Mucosa of gallbladder (tissue), 1 donor: ENCODE measurements at regions not wholly inside any gene's neighbourhood (a gene's known extent, or its start where the extent isn't known, plus 50 kb on each side); places are given as distances from the start of the nearest gene placed in this dataset.
"Not testable (repeated sequence)": the region's sequence is repeated elsewhere in the genome, so short reads cannot be mapped to it uniquely, and the experiment has no call there.

ENCODE experiments used
- DNase-seq: peaks from one replicate; pipeline ENCODE4 v3.0.0-alpha.2; 2020; ENCODE audit warnings: low spot score
- donor health status: DM: no; HTN: no; CAD: no.

DNA sequence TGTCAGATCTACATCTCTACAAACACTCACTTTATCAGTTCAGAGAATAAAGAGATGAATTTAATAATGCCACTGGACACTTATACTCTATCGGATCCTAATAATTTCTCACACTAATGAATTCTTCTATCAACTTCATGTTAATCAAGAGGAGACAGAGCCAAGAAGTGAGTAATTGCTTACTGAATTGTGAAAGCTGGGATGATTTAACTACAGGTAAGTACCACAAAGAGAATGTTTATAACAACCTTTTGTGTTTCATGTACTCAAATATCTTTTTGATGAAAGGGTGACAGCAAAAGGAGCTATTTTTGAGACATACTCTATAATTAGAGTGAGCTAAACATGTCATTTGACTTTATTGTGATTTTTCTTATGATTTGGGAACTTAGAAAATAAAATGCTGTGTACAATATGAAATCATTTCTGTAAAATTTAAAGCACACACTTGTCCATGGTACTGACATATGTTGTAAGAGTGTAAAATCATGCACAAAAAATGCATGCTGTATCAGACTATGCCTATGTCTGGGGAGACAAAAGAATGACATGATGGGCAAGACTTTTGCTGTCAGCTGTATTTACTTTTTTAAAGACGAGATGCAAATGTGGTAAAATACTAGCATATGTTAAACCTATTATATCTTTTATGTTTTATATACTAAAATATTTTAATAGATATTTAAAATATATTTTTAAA, 361.2 kb downstream of the CCER1 start:
- no peak for DNase-seq

DNA sequence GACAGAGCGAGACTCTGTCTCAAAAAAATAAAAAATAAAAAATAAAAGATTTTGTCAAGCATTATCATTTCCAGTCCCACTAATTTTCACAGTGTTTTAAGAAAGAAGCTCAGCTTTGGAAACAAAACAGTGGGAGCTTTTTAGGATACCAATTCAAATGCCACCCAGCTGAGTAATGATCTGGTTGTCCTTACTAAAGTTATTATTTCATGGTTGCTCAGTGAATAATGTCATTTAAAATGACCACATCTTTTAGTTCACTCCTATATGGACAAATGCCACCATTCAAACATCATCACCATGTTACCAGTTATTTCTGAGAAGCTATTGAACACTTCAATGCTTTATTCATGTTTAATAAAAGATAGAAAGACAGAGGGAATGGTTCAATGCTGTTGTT, 365.0 kb downstream of the CCER1 start:
- no peak for DNase-seq

DNA sequence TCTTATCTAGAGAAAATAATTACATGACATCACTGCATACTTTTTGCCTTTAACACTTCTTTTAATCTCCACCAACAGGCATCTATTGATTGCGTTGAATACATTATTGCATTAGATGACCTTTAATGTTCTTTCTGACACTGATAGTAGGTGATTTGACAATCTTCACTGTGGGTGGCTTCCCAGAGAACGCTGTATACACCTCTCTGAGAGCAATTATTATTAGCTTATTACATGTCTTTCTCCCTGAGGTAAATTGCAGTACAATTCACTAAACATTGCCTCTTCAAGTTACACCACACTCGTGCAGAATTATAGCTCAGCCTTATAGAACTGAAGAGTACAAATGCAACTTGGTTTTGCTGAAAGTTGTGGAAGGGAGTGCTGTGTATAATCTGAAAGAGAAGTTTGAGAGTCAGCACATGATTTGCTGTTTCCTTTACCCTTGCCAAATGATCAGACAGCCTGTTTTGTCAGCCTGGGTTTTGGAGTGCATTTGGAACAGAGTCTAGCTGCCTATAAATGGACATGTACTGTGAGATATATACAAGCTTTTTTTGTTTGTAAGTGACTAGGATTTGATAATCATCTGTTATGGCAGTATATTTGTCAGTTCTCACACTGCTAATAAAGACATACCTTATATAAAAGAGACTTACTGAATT, 369.2 kb downstream of the CCER1 start:
- no peak for DNase-seq

DNA sequence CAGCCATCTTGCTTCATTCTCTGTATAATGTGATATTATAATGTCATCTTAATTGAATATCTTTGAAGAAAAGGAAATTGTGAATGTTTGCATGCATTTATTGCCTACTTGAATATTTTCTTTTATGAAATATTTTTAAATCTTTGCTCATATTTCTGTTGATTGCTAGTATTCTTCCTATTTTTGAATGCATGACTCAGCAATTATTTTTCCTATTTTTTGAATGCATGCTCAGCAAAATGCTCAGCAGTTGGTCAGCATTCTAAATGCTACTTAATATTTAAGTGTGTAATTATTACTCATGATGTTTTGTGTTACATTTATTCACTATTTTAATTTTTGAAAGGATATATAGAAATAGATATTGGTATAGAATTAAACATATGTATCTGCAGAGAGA, 378.3 kb downstream of the CCER1 start:
- no peak for DNase-seq

DNA sequence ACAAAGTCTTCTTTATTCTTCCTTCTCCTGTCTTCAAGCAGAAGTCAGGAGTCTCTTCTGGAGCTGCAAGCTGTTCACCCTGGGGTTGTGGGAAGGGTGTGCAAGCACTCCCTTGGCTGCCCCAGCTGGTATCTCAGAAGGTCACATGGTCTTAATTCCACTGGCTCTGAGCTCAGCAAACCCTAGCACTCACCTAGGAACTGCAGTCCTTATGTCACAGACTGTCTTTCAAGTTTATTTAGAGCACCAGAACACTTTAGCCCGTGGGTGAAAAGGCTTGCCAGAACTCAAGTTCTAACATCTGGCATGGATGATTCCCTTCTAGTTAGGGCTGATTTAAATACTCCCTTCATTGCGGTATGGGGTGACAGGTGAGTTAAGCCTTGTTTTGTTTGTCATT, 379.0 kb downstream of the CCER1 start:
- no peak for DNase-seq

DNA sequence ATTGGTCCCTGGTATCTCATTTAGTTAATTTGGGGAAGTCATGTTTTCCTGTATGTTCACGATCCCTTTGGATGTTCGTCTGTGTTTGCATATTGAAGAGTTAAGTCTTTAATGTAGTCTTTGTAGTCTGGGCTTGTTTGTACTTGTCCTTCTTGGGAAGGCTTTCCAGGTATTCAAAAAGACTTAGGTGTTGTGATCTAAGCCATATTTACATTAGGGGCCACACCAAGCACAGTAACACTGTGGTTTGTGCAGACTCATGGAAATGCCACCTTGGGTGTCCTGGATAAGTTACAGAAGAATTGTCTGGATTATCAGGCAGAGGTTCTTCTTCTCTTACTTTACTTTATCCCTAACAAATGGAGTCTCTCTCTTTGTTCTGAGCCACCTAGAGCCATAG, 380.3 kb downstream of the CCER1 start:
- no peak for DNase-seq

DNA sequence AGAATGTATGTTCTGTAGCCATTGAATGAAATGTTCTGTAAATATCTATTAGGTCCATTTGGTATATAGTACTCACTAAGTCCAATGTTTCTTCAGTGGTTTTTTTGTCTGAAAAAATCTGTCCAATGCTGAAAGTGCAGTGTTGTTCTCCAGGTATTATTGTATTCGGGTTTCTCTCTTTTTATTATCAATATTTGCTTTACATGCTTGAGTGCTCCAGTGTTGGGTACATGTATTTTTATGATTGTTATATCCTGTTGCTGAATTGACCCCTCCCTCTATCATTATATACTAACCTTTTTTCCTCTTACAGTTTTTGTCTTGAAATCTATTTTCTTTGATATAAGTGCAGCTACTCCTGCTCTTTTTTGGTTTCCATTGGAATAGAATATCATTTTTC, 382.2 kb downstream of the CCER1 start:
- no peak for DNase-seq

DNA sequence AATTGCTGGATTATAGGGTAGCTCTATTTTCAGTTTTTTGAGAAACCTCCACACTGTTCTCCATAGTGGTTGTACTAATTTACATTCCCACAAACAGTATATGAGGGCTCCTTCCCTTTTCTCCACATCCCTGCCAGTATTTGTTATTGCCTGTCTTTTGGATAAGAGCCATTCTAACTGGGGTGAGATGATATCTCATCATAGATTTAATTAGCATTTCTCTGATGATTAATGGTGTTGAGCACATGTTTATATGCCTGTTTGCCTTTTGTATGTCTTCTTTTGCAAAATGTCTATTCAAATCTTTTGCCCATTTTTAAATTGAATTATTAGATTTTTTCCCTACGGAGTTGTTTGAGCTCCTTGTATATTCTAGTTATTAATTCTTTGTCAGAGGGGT, 385.3 kb downstream of the CCER1 start:
- no peak for DNase-seq

DNA sequence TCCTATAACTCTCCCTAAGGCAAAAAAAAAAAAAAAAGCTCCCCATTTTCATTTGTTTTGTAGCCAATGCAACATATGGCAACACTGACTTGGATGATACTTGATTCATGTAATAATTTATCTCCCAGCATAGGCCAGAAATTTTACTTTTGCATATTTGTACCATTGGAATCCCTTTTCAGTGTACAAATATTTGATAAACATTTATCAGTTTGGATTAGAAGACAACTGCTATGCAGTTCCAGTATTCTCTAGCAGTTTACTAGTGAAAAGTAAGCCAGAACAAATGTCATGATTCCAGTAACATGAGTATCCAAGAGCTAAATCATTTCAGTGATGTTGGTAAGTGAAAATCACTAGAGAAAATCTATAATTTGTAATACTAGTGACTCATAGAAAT, 392.3 kb downstream of the CCER1 start:
- DNase-seq: no peak

DNA sequence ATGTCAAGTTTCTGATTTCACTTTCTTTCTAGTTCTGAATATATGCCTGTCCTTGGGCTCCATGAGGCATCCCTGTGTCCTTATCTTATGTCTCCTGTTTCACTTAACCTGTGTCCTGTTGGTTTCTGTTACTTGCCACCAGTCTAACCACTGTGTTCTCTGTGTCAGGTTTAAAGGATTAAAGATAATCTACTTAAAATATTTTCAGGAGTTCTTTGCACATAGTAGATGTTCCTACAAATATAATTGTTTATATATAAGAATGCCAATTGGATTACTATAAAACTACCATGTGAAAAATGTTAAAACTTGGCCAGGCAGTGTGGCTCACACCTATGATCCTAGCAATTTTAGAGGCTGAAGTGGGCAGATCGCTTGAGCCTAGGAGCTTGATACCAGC, 406.4 kb downstream of the CCER1 start:
- DNase-seq: no peak

DNA sequence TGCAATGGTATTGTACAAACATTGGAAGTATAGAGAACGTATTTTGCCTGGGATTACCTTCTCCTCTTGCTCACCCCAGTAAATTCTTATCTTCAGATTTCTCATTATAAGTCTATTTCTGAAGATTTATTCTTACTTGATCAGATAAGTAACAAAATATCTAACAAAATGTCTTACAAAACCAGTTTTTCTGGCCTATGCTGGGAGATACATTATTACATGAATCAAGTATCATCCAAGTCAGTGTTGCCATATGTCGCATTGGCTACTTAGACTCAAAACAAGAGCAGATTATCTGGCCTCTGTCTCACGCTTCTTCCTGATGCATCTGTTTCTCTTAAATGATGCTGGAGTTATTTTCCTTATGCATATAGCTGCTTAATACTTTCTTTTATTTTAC, 408.5 kb downstream of the CCER1 start:
- DNase-seq: no peak

DNA sequence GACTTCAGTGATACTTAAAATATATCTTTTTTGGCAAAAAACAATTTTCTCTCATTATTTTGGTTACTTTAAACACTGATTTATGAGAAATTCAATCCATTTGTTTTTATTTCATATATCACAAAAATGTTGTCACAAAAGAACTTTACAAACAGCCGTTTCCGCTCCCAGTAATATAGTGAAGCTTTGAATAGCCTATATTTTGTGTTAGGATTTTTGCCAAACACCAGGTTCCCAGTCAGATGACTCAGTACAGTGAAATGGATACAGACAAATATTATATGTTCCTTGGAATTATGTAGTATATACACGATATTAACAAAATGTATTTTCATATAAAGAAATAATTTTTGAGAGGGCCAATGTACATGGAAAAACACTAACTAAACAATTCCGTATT, 411.1 kb downstream of the CCER1 start:
- DNase-seq: no peak

DNA sequence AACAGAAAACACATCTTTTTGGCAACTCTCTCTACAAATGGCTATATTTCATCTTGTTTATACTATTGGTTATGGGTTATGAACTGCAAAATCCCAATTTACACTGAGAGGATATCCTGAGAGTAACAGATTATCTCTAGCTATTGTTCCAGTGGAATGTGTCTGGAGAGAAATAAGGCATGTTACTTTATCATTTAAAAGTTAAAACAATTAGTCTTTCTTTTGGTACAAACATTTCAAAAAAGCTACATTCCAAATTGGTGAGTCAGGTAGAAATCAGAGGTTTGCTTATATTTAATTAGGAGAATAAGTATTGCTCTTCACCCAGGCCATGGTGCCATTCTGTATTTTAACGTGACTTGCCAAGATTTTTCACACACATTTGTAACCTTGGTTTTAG, 411.6 kb downstream of the CCER1 start:
- no peak for DNase-seq

DNA sequence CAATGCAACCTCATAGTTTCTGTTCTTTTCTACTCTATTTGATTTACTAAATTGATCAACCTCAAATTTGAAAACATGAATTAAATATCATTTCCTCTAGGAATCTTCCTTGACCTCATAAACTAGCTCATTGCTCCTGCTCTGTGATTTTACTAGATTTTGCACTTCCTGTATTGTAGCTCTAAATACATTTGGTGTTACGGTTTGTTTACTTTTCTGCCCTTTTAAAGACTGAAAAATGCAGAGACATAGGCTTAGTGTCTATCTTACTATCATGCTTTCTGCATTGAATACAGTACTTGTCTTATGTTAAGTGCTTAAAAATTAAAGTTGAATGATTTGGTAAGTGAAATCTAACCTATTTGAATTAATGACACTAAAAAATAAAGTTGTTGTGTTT, 412.1 kb downstream of the CCER1 start:
- DNase-seq: not testable (repeated sequence)

DNA sequence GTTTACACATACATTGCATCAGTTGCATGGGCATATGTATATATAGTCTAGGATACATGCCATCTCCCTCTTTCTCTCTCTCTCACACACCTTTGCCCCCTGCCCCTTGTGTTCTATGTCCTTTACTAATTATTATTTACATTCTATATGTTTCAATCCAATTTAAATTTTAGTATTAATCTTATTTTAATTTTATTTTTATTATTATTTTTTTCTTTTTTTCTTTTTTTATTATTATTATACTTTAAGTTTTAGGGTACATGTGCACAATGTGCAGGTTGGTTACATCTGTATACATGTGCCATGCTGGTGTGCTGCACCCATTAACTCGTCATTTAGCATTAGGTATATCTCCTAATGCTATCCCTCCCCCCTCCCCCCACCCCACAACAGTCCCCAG, 421.1 kb downstream of the CCER1 start:
- DNase-seq: not testable (repeated sequence)

DNA sequence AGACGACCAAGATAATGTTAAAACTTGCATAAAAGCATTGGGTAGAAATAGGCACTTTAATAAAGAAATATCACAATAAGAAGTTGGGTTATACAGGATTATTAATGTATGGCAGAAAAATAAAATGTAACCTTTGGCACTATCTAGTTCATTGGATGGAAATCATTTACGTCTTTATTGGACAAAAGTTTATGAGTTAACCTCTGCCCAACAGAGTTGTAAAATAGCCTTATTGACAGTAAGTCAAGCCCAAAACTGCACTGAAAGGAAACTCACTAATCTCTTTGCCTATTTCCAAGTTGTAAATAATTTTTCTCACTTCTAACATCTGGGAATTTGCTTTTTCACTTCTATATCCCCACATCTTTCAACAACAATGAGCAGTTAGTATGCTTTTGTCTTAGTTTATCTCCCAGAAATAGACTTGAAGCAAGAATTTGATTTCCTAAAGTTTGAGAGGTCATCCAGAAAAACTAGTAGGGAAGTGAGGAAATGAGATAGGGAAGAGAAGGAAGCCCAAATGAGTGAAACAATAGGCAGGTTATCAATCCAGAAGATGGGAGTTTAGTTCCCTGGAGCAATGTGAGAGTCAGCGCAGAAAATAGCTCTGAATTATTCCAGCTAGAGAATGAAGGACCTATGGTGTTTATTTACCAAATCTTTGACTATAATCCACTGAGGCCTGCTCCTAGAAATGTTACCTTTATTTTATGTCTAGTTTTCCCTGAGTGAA, 434.8 kb downstream of the CCER1 start:
- DNase-seq: no peak

DNA sequence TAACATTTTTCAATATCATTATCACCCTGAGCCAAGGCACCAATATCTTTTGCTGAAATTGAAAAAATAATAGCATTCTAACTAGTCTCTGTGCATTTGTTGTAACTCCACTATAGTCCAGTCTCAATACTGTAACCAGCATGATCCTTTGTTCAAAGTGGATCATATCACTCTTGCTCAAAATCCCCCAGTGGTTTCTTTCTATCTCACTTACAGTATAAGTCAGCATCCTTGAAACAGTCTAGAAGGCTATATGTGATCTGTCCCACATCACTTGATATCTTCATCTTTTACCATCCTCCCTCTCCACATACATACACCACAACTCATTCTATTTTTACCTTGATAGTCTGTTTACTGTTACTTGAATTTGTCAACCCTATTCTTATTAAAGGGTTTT, 435.7 kb downstream of the CCER1 start:
- DNase-seq: no peak

DNA sequence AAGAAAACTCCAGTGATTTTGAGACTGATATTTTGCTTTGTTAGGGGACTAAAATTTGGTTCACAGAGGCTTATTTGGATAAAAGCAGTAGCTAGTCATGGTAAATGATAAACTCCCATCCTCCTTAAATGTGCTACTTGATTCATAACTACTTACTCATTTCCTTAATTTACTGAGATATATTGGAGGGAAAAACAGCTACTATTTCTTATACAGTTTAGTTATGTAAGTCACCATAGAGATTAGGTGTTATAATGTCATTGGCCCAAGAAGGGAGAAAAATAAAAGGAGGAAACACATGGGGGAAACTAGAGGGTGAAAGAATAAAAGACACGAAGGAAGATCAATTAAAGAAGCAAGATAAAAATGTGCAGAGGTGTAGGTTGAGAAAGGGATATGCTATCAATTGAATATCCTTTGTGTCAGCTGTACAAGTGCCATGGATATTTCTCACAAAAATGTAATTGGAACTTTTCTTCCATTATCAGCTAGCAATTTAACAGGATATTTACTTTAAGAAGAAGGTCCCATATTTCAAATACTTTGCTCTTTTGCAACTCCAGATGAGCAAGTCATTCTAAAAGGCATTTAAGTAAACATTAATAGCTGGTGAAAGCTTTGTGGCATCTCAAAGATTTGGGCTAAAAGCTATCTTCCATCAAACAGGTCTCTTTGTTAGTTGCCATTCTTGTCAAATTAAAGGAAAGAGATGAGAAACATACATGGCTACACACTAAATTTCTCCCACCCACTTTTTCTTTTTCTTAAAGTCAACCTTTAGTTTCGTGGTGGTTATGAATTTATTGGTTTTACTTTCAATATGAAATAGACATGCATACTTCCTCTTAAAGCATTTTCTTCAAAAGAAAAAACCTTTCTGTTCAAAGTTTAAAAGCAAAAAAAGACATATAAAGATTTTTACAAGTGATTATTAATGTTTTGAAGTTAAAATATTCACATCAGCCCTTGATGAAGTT, 439.5 kb downstream of the CCER1 start:
- no peak for DNase-seq

DNA sequence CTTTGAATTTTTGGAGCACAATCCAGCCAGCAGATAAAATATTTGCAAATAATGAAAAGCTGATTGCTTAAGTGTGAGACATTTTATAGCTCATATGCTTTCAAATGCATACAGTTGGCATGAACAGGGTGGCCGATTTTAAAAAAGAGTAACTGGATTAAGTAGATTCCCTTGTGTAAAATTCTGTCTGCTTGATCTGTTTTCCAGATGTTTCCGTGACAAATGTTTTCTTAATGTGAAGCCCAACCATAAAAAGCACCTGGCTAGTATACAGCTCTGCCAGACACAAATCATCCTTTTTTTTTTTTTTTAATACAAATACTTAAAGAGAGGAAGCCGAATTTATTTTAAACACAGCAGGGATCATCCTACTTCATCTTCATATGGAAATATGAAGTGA, 440.7 kb downstream of the CCER1 start:
- DNase-seq: no peak

DNA sequence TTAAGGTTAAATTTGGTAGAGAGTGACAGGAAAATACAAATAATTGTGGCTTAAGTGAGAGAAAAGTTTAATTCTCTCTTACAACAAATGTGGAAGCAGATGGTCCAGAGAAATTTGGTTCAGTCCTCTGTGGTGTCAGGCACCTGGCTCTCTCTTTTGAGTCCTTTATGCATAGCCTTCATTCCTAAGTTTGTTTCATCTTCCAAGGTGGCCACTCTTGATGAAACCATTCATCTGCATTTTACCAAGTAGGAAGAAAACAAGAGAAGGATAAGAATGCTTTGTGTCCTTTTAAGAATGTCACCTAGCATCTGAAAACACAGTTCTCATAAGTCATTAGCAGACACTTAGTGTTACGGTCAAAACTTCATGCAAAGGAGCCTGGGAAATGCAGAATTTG, 442.5 kb downstream of the CCER1 start:
- no peak for DNase-seq

DNA sequence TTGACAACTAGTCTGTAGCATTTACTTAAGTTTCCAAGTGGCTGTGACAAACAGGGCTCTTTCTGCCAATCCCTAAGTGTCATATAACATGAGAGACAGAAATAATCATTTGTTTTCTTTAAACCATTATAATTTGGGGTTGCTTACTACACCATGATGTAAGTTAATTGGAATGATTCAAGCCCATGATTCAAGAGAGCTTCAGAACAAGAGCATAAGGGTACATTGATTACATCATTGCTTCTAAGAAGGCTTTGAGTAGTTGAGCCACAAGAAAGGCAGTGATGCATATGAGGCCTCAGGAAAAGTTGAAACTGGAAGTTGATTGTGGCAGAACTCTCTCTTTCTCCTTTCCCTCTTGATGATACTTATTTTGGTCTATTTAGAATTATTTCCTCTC, 444.0 kb downstream of the CCER1 start:
- no peak for DNase-seq

DNA sequence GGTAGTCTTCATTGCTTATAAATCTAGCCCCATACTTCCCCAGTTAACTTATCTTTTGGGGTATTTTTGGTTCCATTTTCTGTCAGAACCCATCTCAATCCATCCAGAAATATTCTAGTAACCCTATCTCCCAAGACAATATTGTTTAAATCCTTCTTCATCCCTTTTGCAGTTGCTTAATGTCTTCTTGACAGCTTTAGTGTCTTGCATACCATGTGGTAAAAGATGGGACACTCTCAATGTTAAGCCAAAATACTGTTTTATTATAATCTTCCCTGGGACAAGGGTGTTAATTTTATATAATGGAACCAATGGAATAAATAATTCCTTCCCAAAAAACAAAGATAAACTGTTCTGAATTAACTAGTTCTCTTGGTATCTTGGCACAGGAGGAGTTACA, 450.2 kb downstream of the CCER1 start:
- no peak for DNase-seq
